ENCODE measurements at regions not wholly inside any gene's neighbourhood (a gene's known extent, or its start where the extent isn't known, plus 50 kb on each side); places are given as distances from the start of the nearest gene placed in this dataset.
A peak's percentile ranks its signal among the peaks of the same experiment; 100 is the strongest.
"Not testable (repeated sequence)": the region's sequence is repeated elsewhere in the genome, so short reads cannot be mapped to it uniquely, and the experiment has no call there.

DNA sequence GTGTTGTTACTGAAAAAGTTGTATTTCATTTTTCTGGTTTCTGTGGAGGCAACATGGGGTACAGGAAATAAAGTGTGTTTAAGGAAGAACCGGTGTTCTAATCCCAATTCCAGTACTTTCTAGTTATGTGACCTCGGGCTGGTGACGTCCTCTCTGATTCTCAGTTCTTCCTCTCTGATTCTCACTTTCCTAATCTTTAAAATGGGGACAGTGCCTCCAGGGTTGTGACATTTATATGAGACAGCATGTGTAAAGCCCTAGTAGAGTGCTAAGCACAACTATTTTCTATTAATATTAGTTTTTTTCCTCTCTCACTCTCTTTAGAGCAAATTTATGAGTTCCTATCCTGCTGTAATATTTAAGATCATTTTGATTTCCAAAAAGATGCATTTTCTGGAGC, 50.9 kb upstream of the PTPDC1 start:
- DNase-seq: no peak

DNA sequence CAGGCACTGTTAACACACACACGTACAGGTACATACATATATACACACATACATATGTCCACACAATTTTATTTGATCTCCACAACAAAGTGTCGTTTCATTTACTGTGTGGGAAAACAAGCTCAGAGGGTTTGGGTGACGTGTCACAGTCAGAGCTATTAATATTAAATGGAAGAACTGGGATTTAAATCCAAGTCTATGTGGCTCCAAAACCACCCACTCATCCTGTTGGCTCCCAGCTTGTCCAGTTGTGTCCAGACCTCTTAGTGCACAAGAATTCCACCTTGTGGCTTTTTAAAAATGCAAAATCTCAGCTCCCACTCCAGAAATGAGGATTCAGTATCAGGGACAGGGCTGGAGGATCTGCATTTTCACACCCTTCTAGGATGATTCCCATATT, 52.3 kb upstream of the PTPDC1 start:
- no peak for DNase-seq

GRCh38 chr9:94031380-94031779, 52.9 kb upstream of the PTPDC1 start:
- no peak for DNase-seq

GRCh38 chr9:94030318-94031179, 53.7 kb upstream of the PTPDC1 start:
- peak; percentile 69 for DNase-seq

- no peak for DNase-seq
Measured at GRCh38 chr9:94029932-94030317, 54.3 kb upstream of the PTPDC1 start.

GRCh38 chr9:94026816-94027215, 57.4 kb upstream of the PTPDC1 start:
- no peak for DNase-seq

- not testable (repeated sequence) for DNase-seq
Measured at GRCh38 chr9:94022476-94022875, 61.8 kb upstream of the PTPDC1 start.

- DNase-seq: not testable (repeated sequence)
Measured at GRCh38 chr9:94020836-94021235, 63.4 kb upstream of the PTPDC1 start.

GRCh38 chr9:94018628-94019027, 63.5 kb upstream of the BARX1 start:
- no peak for DNase-seq

DNA sequence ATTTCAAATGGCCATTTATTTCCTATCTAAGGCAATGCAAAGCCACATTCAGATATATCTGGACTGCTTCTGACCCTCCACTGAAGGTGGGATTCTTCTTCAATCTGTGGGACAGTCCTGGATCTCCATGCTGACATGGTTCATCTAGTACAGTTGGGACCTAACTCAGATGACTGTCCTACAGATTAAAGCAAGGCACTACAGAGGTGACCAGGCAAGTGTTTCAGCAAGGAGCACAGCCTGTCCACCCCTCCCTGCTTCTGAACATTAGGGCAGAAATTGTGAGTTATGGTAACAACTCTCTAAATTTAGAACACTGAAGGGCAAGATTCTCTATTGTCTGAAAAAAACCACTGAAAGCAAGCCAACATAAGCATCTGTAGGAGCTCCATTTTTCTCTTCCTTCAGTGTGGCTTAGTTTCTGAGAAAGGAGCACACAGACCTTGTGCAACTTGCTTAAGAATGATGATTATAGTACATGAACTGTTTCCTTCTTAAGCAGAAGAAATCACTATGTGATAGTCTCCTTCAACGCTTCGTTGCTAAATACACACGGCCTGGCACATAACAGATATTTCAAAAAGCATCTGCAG, 62.9 kb upstream of the BARX1 start:
- no peak for DNase-seq

GRCh38 chr9:94016744-94017143, 61.6 kb upstream of the BARX1 start:
- DNase-seq: no peak

- no peak for DNase-seq
Measured at GRCh38 chr9:94014920-94015319, 59.8 kb upstream of the BARX1 start.

- no peak for DNase-seq
Measured at GRCh38 chr9:94014066-94014654, 59.0 kb upstream of the BARX1 start.

DNA sequence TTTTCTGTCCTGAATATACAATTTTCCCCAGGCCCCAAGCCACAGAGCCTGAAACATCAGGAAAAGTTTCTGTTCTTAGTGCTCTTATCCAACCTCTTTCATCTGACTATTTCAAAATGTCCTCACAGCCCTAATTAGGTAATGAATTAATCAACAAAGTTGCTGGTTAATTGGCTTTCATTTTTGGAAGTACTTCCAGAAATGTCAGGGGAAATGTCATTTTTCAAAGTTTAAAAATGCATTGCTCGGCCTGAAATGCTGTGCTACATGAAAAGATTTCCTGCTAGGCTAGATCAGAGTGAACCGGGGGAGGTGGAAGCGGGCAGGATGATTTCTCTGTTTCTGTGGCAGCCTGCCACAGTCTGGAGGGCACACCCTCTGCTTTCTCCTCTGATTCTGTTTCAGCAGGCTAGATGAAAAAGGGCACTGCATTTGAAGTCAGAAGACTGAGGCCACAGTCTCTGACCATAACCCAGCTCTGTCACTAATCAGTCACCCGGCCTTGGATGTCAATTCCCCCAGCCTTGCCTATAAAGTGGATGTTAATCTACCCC, 55.9 kb upstream of the BARX1 start:
- no peak for DNase-seq

DNA sequence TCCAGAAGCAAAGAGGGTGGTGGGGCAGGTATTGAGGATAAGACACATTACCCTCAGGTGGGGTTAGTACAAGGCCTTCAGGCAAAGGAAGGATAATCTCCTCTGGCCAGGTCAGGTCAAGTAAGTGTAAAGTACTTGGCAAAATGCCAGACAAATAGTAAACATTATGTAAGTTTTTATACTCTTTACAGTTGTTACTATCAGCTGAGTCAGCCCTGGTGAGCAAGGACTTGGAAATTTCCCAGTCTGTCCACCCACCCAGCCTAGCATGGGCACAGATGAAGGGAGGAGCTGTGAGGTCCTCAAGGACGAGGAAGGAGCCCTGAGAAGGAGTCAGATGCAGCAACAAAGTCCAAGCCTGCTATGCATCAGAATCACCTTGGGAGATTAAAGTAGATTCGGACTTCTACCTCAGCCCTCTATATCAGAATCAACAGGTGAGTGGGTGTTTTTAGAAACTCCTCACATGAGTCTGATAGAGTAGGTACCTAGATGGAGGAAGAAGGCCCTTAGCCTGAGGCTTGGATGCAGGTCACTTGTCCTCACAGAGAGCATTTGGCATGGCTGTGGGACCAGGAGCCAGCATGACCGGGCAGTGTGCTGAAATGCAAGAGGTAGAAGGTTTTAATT, 50.2 kb upstream of the BARX1 start:
- DNase-seq: no peak
